NCI-H82 treated with DMSO at 0.1 percent for 48 hours (cell line): ENCODE measurements at regions not wholly inside any gene's neighbourhood (a gene's known extent, or its start where the extent isn't known, plus 50 kb on each side); places are given as distances from the start of the nearest gene placed in this dataset.

Source experiments
- DNase-seq: peaks from one replicate; lab custom pipeline; 2025; ENCODE audit not compliant: unreplicated experiment; lab: John Stamatoyannopoulos, UW

DNA sequence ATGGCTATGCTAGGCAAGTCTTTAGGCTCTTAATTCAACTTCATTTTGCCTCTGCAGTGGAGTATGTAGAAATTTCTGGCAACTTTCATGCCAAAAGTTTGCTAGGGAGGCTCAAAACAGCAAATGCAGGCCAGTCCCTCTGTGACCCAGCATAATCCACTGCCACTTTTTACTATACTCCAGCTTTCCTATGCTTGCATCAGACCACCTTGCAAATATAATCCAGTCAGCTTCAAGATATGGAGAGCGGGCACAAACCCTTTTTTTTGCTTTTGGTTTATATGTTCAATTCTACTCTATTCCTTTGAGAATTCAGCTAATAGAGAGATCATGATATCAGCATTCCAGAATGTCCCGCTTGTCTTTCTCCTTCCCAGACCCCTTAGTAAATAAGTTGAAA, 192.0 kb upstream of the PABPC4L start:
- DNase-seq: no peak

DNA sequence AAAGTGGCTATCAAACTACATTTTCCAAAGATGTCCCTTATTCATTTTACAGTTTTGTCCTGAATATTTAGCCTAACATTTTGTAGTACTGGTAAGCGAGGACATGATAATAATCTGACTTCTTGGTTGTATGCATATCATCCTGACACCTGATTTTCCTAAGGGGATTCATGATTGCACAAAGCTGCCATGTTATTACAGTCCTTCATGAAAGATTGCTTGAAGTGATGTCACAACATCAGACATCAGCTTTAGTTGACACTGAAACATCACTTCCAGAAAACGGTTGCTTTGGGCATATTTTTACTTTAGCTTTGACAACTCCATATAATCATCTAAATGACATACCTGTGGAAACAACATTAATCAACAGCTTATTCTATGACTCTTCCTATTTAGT, 188.7 kb upstream of the PABPC4L start:
- no peak for DNase-seq

DNA sequence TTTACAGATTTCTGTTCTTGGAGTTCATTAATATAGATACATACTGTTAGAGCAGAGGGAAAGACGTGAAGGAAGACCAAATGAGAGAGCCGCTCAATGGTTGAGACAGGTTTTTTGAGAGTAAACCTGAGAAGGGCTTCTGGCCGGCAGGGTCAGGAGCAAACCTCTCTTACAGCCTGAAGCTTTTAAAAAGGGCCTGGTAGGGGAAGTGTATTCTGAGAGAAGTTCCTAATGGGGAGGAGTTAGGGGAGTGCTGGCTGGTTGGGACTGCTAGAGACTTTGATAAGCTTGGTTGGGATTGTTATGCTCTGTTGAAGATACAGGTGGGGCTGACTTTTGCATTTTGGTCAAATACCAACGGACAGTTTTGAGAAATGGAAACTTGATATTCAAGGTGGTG, 186.8 kb upstream of the PABPC4L start:
- no peak for DNase-seq

DNA sequence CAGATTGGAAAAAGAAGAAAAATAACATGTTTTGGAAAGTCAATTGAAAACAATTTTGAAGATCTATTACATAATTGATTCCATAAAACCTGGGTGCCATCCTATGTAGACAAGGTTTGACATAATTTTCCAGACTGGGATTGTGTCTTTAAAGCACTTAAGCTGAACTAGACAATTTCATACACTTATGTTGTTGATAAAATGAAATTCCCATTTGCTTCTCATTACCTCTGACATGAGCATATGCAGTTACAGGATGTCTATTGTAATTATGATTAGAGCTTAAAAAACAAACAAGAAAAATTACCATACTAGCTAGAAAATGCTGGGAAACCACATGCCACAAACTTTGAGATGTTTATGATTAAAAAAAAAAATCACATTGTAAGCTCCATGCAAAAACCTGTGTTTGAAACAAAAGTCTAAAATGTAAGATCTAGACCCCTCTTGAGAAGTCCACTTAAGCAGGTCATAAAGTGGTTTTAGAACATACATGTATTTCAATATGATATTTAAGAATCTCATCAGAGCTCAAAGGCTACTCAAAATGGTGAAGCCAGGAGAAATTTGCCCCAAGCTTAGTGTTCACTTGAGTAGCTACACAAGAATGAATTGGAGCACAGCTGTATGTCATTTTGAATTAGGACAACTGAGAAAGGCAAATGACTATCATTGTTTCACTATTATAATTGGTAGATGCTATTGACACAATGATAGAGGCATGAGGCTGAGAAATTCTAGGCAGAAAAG, 181.1 kb upstream of the PABPC4L start:
- DNase-seq: no peak

DNA sequence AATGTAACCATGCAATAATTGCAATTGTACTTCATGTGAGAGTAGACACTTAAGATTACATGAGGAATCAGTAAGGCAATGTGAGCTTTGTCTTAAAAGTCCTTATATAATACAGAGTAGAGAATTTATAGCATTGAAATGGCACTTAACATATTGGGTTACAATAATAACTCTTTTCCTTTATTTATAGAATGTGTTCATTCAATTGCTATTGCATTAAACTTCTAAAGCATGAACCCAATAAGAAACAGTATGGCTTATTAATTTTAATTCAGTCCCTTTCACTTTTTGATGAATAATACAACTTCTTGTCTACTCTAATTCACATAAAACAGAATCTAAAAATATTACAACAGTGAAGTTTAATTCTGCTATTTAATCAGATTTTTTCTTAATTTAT, 174.2 kb upstream of the PABPC4L start:
- no peak for DNase-seq

DNA sequence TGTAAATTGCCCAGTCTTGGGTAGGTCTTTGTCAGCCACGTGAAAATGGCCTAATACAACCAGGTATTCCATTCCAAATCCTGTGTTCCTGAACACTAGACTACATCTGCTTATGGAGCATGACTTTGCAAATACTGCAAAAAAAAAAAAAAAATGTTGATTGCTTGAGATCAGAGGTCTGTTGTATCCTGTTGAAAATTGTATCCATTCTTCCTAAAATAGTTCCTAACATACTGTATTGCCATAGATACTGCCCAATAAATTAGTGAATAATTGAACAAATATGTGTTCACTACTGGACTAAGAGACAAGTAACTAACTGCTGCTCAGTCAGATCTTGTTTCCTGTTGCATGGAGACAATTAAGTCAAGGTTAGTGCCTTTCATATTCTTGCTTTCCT, 164.3 kb upstream of the PABPC4L start:
- DNase-seq: no peak

DNA sequence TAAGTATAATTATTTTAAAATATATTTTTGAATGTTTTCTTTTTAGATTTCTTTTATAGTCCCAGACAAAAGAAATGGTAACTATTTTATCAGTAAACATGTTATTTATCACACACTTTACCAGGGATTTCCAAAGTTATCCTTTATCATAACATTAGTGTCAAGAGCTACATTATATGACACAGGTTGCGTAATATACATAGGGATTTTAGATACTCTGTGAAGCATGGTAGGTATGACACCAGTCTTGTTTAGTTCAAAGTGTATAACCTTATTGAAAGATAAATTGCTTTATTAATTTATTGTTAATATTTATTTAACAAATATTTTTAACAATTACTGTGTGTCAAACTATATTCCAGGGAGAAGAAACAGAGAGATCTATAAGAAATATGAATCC, 163.3 kb upstream of the PABPC4L start:
- DNase-seq: no peak

DNA sequence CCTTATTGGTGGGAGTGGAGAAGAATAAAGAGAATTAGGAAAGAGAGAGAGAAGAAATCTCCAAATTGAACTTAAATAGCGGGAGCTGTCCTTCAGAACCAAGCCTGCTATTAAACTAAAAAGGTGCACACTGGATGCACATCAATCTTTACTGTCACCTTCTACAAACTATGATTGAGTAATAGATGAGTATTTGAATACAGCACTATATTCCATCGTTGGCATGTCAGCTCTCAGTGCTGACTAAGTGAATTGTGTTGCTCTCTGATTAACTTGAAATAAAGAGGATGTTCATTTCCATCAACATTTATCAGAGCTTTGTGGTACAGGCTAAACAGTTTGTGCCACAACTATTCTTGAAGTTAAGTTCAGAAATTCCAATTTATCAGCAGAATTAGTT, 143.7 kb upstream of the PABPC4L start:
- no peak for DNase-seq

DNA sequence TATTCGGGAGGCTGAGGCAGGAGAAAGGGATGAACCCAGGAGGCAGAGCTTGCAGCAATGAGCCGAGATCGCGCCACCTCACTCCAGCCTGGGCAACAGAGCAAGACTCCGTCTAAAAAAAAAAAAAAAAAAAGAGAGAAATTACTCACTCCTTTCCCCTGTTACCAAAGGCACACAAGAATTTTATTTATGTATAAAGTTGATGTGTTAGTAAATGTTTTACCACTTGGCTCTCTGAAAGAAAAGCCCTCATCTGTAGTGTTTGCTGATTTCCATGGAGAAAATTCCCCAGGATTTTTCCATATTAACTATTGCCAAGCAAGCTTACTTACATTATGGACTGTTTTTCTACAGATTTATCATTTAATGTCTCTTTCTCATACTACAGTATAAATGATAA, 142.1 kb upstream of the PABPC4L start:
- DNase-seq: no peak

DNA sequence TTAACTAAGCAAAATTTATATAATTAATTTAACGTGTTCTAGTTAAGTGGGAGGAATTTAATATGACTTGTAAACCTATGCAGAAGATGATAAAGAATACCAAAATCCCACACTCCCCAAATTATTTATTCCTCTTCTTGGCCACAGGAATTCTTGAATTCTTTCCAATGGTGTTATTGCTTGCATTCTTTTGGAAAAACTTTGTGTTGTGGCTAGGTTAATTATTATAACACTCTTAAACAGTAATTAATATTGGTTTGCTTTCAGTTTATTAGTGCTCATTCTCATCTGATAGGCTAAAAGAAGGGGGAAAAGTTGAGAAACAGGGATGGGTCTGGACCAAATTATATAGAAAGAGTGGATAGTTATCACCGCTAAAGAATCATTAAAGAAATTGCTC, 141.5 kb upstream of the PABPC4L start:
- DNase-seq: no peak

DNA sequence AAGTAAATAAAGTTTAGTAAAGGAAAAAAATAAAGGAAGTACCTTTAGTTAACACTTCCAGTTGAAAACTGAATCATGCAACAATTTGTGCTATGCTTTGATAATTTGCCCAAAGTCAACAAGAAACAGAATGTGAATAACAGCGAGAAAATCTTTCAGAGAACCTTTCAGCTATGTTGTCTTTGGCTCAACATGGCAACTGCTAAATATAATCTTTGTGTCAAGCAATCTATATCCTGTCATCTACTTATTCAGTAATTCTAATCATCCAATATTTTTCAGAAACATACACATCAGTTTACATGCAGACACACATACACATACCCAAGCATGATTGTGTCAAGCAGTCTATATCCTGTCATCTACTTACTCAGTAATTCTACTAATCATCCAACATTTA, 136.0 kb upstream of the PABPC4L start:
- no peak for DNase-seq

DNA sequence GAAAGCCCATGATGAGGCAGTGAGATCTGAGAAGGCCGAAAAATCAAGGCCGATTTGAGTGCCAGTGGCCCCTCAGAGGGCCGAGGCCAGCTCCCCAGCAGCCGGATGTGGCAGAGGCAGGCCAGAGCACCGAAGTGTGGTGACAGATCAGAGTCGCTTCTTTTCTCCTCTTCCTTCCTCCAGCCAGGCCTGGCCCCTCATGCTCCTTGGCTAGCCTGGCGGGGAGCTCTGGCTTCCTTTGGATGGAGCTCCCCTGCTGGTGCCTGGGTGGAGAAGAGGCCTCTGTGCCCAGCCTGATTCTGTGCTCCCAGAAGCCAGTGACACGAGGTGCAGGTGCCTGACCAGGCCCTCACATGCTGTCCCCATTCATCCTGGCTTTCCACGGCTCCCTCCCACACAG, 127.2 kb upstream of the PABPC4L start:
- DNase-seq: no peak

DNA sequence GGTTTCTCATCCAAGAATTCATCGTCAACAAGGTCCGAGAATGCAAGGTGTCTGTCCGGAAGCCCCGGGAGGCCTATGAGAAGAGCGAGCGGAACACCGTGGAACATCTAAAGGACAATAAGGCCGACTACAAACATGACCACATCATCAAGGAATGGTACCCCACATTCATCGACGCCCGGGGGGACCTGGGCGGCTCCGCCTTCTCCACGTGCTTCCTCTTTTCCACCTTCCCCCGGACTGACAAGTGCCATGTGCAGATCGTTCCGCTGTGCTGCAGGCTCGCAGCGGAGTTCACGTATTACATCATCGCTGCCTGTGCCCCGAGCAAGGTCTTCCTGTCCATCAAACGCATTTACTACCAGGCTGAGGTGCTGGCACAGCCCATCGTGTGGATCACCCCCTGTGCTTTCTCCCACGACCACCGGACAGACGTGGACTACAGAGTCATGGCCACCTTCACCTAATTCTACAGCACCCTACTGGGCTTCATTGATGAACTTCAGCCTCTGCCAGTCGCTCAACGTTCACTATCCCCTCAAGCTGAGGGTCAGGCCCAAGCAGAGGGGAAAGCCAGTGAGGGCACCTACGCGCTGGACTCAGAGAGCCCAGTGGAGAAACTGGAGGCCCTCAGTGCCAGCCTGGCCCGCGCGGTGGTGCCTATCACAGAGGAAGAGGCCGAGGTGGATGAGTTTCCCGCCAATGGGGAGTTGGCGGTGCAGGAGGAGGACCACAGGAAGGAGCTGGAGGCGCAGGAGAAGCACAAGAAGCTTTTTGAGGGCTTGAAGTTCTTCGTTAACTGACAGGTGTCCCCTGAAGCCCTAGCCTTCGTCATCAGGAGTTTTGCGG, 125.9 kb upstream of the PABPC4L start:
- no peak for DNase-seq

DNA sequence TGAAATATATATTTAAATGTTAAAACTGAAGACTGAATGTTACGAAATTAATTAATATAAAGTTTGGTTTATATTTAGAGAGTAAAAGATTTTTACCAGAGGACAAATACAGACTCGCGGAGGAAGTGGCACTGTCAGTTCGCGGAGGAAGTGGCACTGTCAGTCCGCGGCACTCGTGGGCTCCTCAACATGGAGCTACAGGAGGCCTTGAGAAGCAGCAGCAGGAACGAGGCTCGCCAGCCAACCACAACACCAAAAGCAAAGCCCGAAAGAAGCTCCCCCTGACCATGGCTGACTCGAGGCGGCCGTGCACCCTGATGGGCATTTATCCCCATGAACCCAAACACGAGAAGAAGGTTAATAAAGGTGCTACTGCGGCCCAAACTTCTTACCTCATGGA, 125.3 kb upstream of the PABPC4L start:
- no peak for DNase-seq

DNA sequence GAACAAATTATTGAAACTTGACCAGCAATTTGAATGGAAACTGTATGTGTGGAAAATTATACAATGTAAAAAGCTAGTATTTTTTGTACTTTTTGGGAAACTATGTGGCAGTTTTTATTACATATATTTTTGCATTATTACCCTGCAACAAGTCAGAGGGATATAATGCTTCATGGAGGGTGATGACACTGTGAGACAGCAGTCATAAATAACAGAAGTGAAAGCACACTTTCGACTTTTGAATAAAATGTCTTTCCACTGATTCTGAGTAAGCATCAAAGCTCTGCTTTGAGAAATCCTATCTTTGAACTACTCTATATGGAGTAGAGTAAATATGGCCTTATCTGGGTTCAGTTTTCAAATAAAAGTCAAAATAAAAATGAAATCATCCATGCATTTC, 122.6 kb upstream of the PABPC4L start:
- no peak for DNase-seq

DNA sequence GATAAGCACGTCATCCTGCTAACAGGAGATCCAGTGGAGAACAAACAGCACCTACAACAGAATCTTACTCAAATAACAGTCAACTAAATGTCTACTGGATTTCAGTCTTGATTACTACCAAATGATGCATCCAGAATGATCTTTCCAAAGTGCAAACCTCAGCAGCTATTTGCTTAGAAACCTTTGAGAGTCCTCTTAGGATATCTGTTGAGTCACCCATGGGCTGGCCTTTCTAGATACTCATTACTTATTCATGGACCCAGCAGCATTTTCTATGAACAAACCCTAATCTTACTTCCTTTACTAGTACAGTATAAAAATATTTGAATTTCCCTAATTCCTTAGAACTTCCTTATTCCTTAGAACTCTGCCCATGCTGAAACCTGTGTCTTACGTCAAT, 118.5 kb upstream of the PABPC4L start:
- DNase-seq: no peak

DNA sequence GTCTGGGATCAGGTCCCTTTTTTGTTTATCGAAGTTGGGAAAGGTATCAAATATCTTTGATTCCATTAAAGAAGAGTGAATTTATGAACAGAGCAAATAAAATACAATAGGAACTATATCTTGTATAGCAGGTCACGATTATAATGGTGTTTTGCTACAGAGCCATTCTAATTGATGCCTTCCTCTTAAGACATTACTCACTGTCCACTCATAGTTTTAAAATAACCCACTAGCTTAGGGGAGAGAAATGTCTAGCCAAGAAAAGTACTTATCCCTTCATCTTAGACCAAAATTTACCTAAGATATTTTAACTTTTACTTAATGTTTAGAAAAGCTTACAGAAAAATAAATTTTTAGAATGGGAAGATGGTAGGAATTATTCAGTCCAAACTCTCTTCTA, 112.0 kb upstream of the PABPC4L start:
- no peak for DNase-seq

DNA sequence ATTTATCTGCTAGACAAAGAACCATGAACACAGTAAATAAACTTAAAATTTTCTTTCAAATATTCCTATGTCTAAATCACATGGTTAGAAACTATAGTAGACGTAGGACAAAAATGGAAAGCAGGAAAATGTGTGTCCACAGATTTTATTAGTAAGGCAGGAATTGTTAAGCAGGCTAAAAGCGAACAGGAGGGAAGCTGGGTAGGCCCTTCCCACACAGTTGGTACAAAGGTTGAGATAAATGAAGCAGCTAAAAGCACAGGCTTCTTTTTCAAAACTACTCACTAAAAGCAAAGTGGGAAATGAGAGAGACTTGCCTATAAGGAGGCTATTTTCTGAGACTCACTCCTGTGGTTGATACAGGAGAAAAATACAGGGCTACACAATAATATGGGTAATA, 108.1 kb upstream of the PABPC4L start:
- DNase-seq: no peak

DNA sequence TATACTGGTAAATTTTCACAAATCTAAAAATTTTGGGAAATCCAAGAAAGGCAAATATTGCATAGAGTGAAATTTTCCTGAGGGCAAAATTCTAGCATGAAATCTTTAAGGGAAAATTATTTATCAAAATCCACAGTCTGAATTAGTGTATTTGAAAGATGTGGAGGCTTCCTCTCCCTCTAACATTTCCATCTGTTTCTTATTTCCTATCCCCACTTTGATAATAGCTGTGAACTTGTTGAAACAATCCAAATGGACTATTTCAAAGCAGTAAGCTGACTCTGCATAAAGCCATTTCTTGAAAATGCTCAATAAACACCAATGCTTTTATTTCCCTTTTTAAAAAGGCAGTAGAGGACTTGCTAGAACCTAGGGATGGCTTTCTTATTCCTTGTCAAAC, 107.3 kb upstream of the PABPC4L start:
- DNase-seq: no peak

DNA sequence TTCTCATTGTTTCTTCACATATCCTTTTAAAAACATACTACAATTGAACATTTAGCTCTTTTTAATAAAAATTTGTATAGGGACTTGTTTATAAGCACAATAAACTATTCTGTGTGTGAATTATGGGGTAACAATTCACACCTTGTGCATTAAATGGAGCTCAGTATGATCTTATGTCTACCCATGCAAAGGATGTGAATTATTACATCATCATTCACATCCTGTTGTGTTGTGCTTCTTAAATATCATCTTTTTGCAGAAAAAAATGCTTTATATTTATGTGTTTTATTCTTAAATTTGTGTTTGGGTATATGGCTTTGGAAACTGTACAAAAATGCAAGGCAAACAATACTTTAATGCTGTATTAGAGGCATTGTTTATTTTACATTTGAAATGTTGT, 96.7 kb upstream of the PABPC4L start:
- DNase-seq: no peak

DNA sequence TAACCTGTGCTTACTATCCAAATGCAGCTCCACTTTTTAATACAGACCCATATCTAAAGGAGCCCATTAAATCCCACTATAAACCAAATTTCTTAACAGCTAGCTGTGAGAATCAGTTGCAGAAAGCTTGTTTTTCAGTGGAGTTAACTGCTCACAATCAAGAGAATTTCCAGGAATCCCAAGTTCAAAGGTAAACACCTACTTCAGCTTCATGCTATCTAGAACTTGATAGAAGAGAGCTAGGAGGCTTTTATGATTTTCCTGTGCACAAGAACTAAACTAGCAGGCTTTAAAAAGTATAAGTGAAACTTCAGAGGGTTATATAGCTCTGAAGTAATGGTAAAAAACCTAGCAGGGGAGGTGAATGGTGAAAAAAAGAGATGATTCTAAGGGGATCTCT, 96.2 kb upstream of the PABPC4L start:
- DNase-seq: no peak

DNA sequence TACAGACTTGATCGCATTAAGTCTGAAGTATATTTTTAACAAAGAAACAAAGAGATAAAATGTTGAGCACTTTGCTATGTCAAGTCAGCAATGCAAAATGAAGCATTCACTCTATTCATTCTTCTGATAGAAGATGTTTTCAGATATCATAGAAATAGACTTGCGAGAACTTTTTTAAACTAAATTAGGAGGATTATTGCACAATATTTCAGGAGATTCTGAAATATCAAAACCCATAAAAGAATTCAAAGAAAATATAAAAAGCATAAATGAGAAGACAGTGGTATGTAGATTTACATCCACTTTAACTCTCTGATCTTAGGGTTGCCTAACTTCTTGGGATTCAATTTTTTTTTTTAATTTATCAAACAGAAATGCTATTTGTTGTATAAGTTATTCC, 81.1 kb upstream of the PABPC4L start:
- no peak for DNase-seq

DNA sequence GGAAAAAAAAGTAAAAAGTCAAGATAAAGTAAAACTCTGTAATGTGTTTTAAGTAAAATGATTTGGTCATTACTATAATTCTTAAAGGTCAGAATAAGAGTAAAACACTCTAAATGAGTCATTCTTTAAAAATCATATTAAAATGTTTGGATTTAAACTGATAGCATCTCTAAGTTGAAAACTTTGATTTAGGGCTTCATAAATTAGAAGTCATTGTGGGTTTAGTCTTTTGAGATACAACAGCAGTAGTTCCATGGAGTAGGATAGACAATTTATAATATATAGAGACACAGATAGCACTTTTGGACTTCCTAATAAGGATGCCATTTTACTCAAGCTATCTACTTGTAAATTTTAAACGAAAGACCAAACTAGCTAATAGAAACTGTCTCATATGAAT, 77.1 kb upstream of the PABPC4L start:
- no peak for DNase-seq
